ENCODE measurements at regions not wholly inside any gene's neighbourhood (a gene's known extent, or its start where the extent isn't known, plus 50 kb on each side); places are given as distances from the start of the nearest gene placed in this dataset.
"Not testable (repeated sequence)": the region's sequence is repeated elsewhere in the genome, so short reads cannot be mapped to it uniquely, and the experiment has no call there.

DNA sequence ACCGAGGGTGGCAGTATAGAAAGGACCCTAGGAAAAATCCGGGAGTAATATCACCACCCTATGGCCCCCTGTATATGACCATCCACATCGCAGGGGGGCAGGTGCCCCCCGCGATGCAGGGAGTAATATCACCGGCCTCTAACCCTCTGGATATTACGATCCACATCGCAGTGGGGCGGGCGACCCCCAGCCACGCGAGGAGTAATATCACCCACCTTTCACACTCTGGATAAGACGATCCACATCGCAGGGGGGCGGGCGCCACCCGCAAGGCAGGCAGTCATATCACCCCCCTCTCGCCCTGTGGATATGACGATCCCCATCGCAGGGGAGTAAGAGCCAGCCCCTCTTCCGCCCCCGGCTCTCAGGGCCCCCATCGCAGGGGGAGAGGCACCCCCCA lies 76.7 kb upstream of the RUBCNL start:
- DNase-seq, result no peak

DNA sequence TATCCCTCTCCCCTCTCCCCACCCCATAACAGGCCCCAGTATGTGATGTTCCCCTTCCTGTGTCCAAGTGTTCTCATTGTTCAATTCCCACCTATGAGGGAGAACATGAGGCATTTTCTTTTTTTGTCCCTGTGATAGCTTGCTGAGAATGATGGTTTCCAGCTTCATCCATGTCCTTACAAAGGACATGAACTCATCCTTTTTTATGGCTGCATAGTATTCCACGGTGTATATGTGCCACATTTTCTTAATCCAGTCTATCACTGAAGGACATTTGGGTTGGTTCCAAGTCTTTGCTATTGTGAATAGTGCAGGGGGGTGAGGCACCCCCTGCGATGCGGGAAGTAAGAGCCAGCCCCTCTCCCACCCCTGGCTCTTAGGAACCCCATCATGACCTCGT lies 73.2 kb upstream of the RUBCNL start:
- not testable (repeated sequence) for DNase-seq

DNA sequence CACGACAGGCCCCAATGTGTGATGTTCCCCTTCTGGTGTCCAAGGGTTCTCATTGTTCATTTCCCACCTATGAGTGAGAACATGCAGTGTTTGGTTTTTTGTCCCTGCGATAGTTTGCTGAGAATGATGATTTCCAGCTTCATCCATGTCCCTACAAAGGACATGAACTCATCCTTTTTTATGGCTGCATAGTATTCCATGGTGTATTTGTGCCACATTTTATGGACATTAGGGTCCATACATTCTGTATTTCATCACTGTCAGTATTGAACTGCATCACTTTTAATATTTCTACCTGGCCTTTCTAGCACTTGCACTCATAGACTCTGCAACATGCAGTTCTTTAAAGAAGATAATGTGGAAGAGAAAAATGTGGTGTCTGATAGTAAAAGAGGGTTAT lies 70.2 kb upstream of the RUBCNL start:
- DNase-seq, result not testable (repeated sequence)

DNA sequence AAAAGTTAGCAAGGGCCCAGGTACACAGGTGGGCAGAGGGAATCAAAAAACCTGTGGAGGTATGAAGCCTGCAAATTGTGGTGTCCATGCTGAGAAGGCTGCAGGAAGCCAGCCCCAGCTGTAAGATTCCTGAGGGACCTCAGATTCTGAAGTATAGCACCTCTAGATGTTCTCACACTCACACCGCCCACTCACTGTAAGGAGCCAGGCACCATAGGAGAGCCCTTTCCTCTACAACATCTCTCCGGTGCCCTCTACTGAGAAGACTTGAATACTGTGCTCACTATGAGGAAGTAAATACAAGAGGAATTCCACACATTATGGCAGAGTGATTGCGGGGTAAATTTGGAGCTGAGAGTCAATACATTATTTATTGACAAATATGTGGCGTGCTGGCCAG lies 68.9 kb upstream of the RUBCNL start:
- not testable (repeated sequence) for DNase-seq

DNA sequence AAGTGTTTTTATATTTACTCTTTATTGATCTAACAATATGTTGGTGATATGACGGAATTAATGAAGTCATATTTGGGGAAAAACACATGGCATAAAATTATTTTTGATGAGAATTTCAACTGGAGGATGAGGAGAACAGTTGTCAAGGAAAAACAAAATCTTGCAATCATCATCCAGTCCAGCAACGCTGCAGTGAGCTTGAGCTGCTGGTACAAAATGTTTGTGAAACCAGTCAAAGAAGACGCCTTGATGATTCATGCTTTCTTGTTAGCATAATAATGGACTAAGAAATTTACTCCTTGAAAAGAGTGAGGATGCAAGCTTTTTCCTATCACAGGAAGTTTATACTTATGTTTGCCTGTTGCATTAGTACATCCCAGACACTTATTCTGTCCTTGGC lies 64.1 kb upstream of the RUBCNL start:
- DNase-seq, result not testable (repeated sequence)

DNA sequence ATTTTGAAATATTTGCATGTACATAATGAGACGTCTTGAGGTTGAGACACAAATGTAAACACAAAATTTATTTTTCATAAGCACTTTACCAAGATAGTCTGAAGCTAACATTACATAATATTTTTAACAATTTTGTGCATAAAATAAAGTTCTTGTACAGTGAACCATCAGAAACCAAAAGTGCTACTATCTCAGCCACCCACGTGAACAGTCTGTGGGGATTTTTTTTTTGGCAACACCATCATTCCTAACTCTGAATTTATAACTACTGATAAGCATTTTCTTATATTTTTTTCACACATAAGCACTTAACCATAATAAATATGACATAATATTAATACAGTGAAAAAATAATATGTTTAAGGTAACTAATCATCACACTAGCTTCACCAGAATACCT lies 62.9 kb upstream of the RUBCNL start:
- DNase-seq, result not testable (repeated sequence)

DNA sequence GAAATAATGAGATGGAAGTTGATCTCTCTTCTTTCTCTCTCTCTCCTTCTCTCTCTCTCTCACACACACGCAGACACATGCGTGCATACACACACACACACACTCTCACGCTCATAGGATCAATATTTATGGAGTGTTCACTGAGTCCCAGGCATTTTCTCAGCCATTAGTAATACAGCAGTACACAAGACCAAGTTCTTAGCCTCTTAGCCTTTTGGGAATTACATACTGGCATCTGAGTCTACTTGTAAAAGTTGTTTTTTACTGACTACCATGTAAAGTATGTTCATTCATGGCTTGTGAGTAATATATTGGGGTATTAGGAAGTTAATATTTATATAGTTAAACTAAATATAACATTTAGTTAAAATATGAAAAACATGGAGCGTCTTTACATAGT lies 61.1 kb upstream of the RUBCNL start:
- not testable (repeated sequence) for DNase-seq

DNA sequence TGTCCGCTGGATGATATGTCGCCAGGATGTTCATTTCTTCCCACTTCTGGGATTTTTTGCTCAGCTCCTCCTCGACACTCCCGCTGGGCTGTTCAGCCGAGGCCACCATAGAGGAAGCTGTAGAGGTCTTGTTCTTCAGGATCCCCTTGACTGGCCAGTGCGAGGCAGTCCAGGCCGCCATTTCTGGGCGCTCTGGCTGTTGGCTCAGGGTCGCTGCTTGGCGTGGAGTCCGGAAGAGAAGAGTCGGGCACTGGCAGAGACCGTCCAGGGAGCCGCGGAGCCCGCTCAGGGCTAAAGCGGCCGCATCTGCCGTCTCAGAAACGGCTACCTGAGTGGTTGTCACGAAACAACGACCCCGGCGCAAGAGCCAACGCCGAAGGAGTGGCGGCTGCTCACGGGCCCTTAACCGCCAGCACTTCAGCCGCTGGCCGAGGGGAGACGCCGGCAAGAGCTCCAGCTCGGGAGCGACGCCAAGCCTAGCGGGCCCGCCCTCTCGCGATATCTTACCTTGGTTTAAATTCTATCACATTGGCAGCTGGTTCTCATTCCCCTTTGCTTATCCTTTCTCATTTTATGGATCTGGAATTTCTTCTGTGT lies 50.9 kb upstream of the RUBCNL start:
- not testable (repeated sequence) for DNase-seq
